Large intestine (tissue), 3 donors: ENCODE measurements at regions not wholly inside any gene's neighbourhood (a gene's known extent, or its start where the extent isn't known, plus 50 kb on each side); places are given as distances from the start of the nearest gene placed in this dataset.
"Not testable (repeated sequence)": the region's sequence is repeated elsewhere in the genome, so short reads cannot be mapped to it uniquely, and the experiment has no call there.

ENCODE experiments used
- DNase-seq, 2 donors: peaks; one replicate each; pipeline versions ENCODE4 v3.0.0 to v3.0.0-alpha.2; 2013
- H3K27ac ChIP-seq: one replicate; pipeline ENCODE4 v1.5.1; 2013; ENCODE audit warnings: low read length
- H3K27me3 ChIP-seq: 2 replicates; pipeline ENCODE4 v1.6.1; 2013; ENCODE audit warnings: low read length; ENCODE audit not compliant: control insufficient read depth, insufficient read depth
- H3K36me3 ChIP-seq: 2 replicates; pipeline ENCODE4 v1.6.1; 2013; ENCODE audit warnings: low read length; ENCODE audit not compliant: control insufficient read depth, insufficient read depth
- H3K4me1 ChIP-seq: one replicate; pipeline ENCODE4 v1.6.1; 2013; ENCODE audit warnings: low read length; ENCODE audit not compliant: control insufficient read depth, insufficient read depth
- H3K4me3 ChIP-seq: one replicate; pipeline ENCODE4 v1.5.1; 2013; ENCODE audit warnings: low read length
- H3K9me3 ChIP-seq: one replicate; pipeline ENCODE4 v1.6.1; 2013; ENCODE audit warnings: mild to moderate bottlenecking, low read depth, low read length, moderate library complexity; ENCODE audit not compliant: control insufficient read depth
- WGBS: methylation state at CpG from one replicate; pipeline ENCODE4 v1.1.5; 2013; ENCODE audit warnings: low lambda C conversion rate; ENCODE audit not compliant: insufficient coverage; 5-methylcytosine and 5-hydroxymethylcytosine counted together

DNA sequence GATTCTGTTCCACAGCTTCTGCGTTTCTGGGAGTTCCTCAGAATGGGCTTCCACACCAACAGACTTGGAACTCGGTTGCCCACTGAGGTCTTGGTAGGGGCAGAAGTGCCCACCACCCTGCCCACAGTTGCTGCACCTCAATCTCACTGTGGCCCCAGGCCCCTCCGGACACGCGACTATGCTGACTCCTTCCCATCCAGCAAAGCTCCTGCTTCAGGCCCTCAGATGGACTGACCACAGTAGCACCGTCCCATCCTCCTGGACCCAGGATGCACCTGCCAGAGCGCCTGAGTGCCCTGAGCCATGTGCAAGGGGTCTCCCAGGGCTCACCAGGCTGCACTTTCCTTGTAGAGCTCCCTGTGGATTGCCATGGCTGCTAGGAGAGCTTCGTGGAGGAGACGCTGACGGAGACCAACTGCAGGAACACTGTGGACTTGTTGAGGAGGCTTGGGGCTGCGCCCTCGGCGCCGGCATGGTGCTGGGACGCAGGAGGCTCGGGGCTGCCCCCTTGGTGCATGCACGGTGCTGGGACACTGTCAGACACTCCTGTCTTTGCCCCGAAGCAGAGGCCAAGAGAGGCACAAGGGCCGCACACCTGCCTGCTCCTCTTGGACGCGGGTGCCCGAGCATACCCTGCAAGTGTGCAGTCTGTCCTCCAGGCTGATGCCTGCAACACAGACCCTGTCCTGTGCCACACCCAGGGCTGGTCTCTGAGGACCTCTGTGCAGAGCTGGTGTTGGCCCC lies 201.3 kb downstream of the LIPI start:
- peaks cover 36% of the 10 kb centered on the region for H3K9me3 ChIP-seq
- H3K4me3 ChIP-seq, H3K27me3 ChIP-seq, H3K4me1 ChIP-seq, H3K27ac ChIP-seq, DNase-seq, H3K36me3 ChIP-seq: not testable (repeated sequence)
- WGBS = no CpG with 5 or more reads among the region's 22 CpGs

DNA sequence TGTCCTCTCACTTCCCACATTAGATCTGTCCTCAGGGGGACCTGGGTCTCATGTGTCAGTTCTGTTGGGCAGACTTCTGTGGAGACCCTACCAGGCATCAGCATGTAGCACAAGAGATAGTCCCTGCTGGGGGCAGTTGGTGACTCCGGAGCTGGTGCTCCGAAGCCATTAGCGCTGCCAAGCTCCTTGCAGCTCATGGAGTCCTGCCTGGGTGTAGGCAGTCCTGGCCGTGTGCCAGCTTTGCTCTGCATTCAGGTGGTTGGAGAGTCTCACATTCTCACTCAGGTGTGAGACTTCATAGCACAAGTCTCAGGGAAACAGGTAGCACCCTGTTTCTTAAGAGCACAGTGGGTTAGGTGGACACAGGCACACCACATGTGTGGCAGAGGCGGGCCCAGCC lies 202.3 kb downstream of the LIPI start:
- H3K36me3 ChIP-seq, H3K4me3 ChIP-seq, H3K27ac ChIP-seq, H3K27me3 ChIP-seq, DNase-seq, H3K4me1 ChIP-seq: not testable (repeated sequence)
- WGBS = no CpG with 5 or more reads among the region's 5 CpGs
- H3K9me3 ChIP-seq = peaks cover 29% of the 10 kb centered on the region

DNA sequence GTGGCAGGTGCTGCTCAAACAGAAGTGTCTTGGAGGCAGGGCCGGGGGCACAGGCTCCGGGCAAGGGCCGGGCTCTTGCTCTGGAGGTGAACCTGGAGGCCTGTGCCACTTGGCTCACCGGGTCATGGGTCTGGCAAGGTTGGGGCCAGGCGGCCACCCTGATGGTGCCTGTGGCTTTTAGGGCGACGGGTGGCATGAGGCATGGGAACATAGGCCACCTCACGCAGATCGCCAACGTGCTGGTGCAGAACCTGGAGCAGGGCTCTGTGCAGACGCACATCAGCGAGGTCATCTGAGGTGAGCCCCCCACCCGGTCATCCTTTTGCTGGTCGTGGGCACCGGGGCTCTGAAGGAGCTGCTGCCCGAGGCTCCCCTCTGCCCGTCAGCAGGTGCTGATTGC lies 202.7 kb downstream of the LIPI start:
- not testable (repeated sequence) for DNase-seq, H3K4me3 ChIP-seq, H3K27ac ChIP-seq, H3K36me3 ChIP-seq, H3K4me1 ChIP-seq, H3K27me3 ChIP-seq
- peaks cover 29% of the 10 kb centered on the region for H3K9me3 ChIP-seq
- no CpG with 5 or more reads among the region's 17 CpGs for WGBS

DNA sequence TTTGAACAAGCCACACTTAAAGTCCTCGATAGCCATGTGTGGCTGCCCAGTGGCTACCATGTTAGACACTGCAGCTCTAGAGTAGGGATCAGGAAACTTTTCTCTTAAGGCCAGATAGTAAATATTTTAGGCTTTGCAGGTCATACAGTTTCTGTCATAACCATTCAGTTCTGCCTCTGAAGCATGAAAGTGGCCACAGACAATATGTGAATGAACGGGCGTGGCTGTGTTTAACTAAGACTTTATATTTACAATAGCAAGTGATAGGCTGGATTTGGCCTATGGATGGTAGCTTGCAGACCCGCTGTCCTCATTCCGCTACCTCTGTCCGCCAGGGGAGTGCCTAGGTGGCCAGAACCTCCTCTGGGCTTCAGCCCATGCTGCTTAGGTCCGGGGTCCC lies 204.6 kb downstream of the LIPI start:
- not testable (repeated sequence) for H3K36me3 ChIP-seq, H3K27ac ChIP-seq, DNase-seq, H3K27me3 ChIP-seq, H3K4me3 ChIP-seq, H3K4me1 ChIP-seq
- peaks cover 18% of the 10 kb centered on the region for H3K9me3 ChIP-seq
- WGBS = no CpG with 5 or more reads among the region's 7 CpGs

DNA sequence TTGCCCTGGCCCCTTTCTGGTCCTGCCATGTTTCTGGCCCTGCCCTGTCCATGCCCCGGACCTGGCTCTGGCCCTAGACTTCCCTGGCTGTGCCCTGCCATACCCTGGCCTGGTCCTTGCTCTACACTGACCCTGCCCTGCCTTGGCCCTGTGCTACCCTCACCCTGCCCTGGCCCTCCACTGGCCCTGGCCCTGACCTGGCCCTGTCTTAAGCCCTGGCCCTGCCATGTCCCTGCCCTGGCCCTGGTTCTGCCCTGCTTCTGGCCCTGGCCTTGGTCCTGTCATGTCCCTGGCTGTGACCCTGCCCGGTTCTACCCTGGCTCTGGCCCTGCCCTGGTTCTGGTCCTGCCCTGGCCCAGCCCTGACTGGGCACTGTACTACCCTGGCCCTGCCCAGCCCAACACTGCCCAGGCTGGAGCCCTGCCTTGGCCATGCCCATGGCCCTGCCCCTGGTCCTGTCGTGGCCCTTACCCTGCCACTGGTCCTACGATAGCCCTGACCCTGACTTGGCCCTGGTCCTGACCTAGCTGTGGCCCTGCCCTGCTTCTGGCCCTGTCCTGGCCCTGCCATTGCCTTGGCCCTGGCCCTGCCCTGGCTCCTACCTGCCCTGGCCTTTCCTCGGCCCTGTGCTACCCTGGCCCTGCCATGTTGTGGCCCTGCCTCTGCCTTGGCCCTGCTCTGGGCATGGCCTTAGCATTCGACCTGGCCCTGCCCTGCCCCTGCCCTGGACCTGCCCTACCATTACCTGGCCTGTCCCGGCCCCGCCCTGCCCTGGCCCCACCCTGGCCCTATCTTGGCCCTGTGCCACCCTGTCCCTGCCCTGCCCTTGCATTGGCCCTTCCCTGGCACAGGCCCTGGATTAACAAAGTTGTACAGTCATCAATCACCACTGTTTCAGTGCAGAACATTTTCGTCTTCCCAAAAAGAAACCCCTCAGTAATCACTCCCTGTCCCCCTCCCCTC lies 223.5 kb downstream of the LIPI start:
- no CpG with 5 or more reads among the region's 9 CpGs for WGBS
- H3K9me3 ChIP-seq = peaks cover 17% of the 10 kb centered on the region
- H3K36me3 ChIP-seq, H3K27me3 ChIP-seq, H3K4me3 ChIP-seq, H3K4me1 ChIP-seq, DNase-seq, H3K27ac ChIP-seq: not testable (repeated sequence)

DNA sequence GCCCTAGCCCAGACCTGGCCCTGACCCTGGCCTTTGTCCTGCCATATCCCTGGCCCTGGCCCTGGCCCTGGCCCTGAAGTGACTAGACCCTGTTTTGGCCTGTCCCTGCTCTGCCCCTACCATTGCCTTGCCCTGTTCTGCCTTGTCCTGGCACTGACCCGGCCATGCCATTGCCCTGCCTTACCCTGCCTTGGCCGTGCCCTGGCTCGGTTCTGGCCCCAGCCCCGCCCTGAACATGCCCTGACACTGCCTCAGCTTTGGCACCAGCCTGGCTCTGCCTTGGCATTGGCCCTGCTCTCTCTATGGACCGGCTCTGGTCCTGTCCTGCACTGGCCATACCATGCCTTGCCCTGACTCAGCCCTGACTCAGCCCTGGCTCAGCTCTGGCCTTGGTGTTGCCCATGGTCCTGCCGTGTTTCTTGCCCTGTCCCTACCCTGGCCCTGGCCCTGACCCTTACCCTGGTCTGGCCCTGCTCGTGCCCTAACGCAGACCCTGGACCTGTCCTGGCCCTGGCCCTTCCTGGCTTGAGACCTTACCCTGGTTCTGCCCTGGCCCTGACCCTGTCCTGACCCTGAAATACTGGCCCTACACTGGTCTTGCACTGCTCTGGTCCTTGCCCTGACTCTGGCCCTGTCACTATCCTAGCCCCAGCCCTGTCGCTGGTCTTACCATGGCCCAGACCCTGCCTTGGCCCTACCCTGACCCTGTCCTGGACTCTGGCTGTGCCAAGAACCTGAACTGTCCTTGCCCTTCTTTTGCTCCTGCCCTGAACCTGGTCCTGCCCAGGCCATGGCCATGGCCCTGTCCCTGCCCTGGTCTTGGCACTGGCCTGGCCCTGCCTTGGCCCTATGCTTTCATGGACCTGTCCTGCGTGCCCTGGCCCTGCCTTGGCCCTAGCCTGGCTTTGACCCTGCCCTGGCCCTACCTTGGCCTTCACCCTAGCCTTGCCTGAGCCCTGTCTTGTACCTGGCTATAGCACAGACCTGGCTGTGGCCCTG lies 224.6 kb downstream of the LIPI start:
- not testable (repeated sequence) for H3K27ac ChIP-seq, H3K4me1 ChIP-seq, H3K27me3 ChIP-seq, H3K36me3 ChIP-seq, DNase-seq, H3K4me3 ChIP-seq
- peaks cover 22% of the 10 kb centered on the region for H3K9me3 ChIP-seq
- WGBS = no CpG with 5 or more reads among the region's 10 CpGs

DNA sequence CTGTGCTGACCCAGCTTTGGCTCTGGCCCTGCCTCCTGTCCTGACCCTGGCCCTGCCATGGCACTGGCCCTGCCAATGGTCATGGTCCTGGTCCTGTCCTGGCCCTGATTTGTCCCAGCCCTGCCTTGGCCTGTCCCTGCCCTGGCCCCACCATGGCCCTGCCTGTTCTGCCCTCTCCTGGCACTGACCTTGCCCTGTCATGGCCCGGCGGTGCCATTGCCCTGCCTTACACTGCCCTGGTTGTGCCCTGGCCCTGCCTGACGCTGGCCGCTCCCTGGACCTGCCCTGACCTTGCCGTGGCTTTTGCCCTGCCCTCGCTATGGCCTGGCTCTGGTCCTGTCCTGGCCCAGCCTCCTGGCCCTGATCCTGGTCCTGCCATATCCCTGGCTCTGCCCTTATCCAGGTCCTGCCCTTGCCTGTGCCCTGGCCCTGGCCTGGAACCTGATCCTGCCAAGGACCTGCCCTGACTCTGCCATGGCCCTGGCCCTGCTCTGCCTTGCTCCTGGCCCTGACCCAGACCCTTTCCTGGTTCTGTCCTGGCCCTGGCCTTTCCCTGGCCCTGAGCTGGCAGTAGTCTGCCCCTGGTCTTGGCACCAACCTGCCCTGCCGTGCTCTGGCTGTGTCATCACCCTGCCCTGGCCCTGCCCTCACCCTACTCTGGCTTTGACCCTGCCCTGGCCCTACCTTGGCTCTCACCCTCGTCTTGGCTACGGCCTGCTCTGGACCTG lies 225.5 kb downstream of the LIPI start:
- H3K36me3 ChIP-seq, H3K27ac ChIP-seq, DNase-seq, H3K27me3 ChIP-seq, H3K4me1 ChIP-seq, H3K4me3 ChIP-seq: not testable (repeated sequence)
- no CpG with 5 or more reads among the region's 9 CpGs for WGBS
- H3K9me3 ChIP-seq = peaks cover 22% of the 10 kb centered on the region

DNA sequence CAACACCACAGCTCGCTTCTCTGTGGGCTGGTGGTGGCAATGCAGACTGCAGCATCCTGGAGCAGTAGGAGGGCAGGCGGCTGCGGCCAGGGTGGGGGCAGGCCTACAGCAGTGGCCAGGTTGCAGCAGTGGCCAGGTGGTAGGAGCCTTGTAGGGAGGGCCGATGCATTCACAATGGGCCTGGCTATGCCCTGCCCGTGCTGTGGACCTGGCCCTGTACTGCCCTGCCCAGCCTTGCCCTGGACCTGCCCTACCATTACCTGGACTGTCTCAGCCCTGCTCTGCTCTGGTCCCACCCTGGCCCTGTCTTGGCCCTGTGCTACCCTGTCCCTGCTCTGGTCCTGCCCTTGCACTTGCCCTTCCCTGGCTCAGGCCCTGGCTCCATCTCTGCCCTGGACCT lies 226.0 kb downstream of the LIPI start:
- H3K4me3 ChIP-seq, H3K36me3 ChIP-seq, H3K4me1 ChIP-seq, H3K27me3 ChIP-seq, DNase-seq, H3K27ac ChIP-seq: not testable (repeated sequence)
- no CpG with 5 or more reads among the region's 5 CpGs for WGBS
- H3K9me3 ChIP-seq = peaks cover 25% of the 10 kb centered on the region

DNA sequence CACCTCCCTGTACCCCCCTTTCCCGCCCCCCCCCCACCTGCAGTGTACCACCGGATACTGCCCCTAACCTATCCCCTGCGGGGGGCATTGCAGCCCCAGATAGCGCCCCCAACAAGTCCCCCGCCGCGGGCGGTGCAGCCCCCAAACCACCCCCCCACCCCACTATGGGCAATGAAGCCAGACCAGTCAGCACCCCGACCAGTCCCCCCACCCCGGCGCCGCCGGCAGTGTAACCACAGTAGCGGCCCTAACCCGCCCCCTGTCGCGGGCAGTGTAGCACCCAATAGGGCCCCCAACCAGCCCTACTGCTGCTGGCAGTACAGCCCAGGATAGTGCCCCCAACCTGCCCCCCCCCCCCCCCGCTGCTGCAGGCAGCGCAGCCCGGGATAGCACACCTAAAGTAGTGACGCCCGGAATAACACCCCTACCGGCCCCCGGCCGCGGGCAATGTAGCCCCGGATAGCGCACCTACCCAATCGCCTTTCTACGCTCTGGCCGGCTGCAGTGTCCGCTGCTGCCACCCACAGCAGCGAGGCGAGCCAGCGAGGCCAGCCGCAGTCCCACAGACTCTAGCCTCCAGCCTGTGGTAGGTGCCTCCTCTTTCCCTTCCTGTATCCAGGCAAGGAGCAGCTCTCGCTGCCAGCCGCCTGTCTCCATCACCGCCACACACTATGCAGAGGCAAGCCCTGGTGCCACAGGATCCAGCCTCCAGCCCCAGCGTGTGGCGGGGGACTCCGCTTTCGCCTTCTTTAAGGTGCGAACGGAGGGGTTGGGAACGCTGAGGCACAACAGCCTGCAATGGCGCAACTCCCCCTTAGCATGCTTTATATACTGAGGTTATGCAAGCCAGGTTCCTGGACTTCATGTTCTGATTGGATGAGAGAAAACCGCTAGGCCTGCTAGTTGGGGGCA lies 229.3 kb downstream of the LIPI start:
- no CpG with 5 or more reads among the region's 48 CpGs for WGBS
- H3K36me3 ChIP-seq, H3K4me3 ChIP-seq, H3K4me1 ChIP-seq, H3K27me3 ChIP-seq, H3K27ac ChIP-seq, DNase-seq: not testable (repeated sequence)
- peaks cover 15% of the 10 kb centered on the region for H3K9me3 ChIP-seq
